K562 (cell line): ENCODE measurements at regions not wholly inside any gene's neighbourhood (a gene's known extent, or its start where the extent isn't known, plus 50 kb on each side); places are given as distances from the start of the nearest gene placed in this dataset.

Experiments used
- ATAC-seq: fragments of 200-7000 bp; cut with Tn5 transposase; 3 replicates; pipeline ENCODE4 v1.9.1; 2020; ENCODE audit warnings: moderate library complexity
- BruUV-seq: library from RNA; stranded (reverse); fragments of 400-500 nt; replicated peaks from 2 replicates; lab custom pipeline; 2021; lab: Mats Ljungman, UMichigan
- CTCF ChIA-PET: fragments of 300-600 bp; formaldehyde crosslinking; extraction: SDS; loops from one replicate; lab custom pipeline; 2021; ENCODE audit warnings: low intra/inter-chr PET ratio; lab: Yijun Ruan, JAX
- POLR2A ChIA-PET: fragments of 300-600, 350-650 bp; sonication (Branson Sonifier 250); formaldehyde crosslinking; extraction: SDS; loops from one replicate; lab custom pipeline; 2021; ENCODE audit warnings: antibody characterized with exemption, inconsistent platforms; lab: Yijun Ruan, JAX
- DNase-seq, 4 experiments: peaks; one replicate each; pipeline versions ENCODE4 v3.0.0 to v3.0.0-alpha.2; 2011 to 2018; ENCODE audit warnings: low spot score in 3 of 4, mixed read lengths in 3 of 4; ENCODE audit errors: extremely low read depth in 1 of 4
- FAIRE-seq: peaks from 2 replicates; lab custom pipeline; 2011; peaks lifted over from hg19 to GRCh38; lab: Jason Lieb, UNC
- H2AFZ ChIP-seq: 2 replicates; pipeline ENCODE4 v1.6.0; 2011; ENCODE audit warnings: low read depth, low read length, control low read depth, inconsistent platforms
- H3K27ac ChIP-seq: fragments of 200-600 bp; 3 replicates; pipeline ENCODE4 v1.8.0; 2011; ENCODE audit warnings: low read depth, mild to moderate bottlenecking, control low read depth, inconsistent platforms, low read length, moderate library complexity, mixed read lengths; ENCODE audit errors: extremely low read depth
- H3K27me3 ChIP-seq, 2 experiments: fragments of 300-600 bp in 1 of 2; 2 replicates in 1 of 2; 3 replicates in 1 of 2; pipeline versions ENCODE4 v1.6.0 to v1.8.0; 2011; ENCODE audit warnings: inconsistent platforms in 2 of 2, low read length in 2 of 2, mild to moderate bottlenecking in 1 of 2, mixed read lengths in 1 of 2, moderate library complexity in 1 of 2; ENCODE audit not compliant: control insufficient read depth in 2 of 2, insufficient read depth in 2 of 2
- H3K36me3 ChIP-seq: fragments of 300-600 bp; 3 replicates; pipeline ENCODE4 v1.8.0; 2011; ENCODE audit warnings: mild to moderate bottlenecking, low read length, inconsistent platforms; ENCODE audit not compliant: control insufficient read depth, insufficient read depth
- H3K4me1 ChIP-seq, 2 experiments: fragments of 200-600 bp in 1 of 2; replicated peaks in 1 of 2; 2 replicates in 1 of 2; 3 replicates in 1 of 2; pipeline versions ENCODE4 v1.5.1 to v1.8.0; 2011; ENCODE audit warnings: inconsistent platforms in 2 of 2, low read length in 2 of 2, mild to moderate bottlenecking in 1 of 2, mixed read lengths in 1 of 2, moderate library complexity in 1 of 2; ENCODE audit not compliant: control insufficient read depth in 2 of 2, insufficient read depth in 2 of 2
- H3K4me2 ChIP-seq: 2 replicates; pipeline ENCODE4 v1.6.1; 2011; ENCODE audit warnings: low read length, control low read depth, inconsistent platforms, mixed read lengths; ENCODE audit not compliant: insufficient read depth
- H3K4me3 ChIP-seq: fragments of 200-600 bp; sonication (generic), shearing (Covaris generic); 2 replicates; pipeline ENCODE4 v1.5.1; 2016; ENCODE audit warnings: control low read depth, inconsistent platforms
- H3K79me2 ChIP-seq: fragments of 200-600 bp; 3 replicates; pipeline ENCODE4 v1.8.0; 2011; ENCODE audit warnings: low read length, inconsistent platforms; ENCODE audit not compliant: control insufficient read depth, insufficient read depth
- H3K9ac ChIP-seq, 2 experiments: 2 replicates each; pipeline versions ENCODE4 v1.6.0 to v1.6.1; 2011; ENCODE audit warnings: low read depth in 2 of 2, low read length in 2 of 2, control low read depth in 1 of 2, inconsistent platforms in 1 of 2, mild to moderate bottlenecking in 1 of 2, mixed read lengths in 1 of 2; ENCODE audit not compliant: insufficient read depth in 1 of 2
- H3K9me1 ChIP-seq: one replicate; pipeline ENCODE4 v1.6.0; 2011; ENCODE audit warnings: inconsistent platforms, mild to moderate bottlenecking, low read length, moderate library complexity; ENCODE audit not compliant: control insufficient read depth, insufficient read depth
- H3K9me3 ChIP-seq: replicated peaks from 2 replicates; pipeline ENCODE4 v1.5.1; 2011; ENCODE audit warnings: low read depth, low read length, inconsistent platforms; ENCODE audit not compliant: control insufficient read depth, insufficient read depth
- H4K20me1 ChIP-seq: replicated peaks from 2 replicates; pipeline ENCODE4 v1.6.1; 2011; ENCODE audit warnings: low read length, inconsistent platforms, mixed read lengths; ENCODE audit not compliant: control insufficient read depth, insufficient read depth
- BCL6 ChIP-seq: fragments of 250-450 bp; sonication (Bioruptor Pico); IDR thresholded peaks from 2 replicates; pipeline ENCODE4 v1.4.0; 2020
- BMI1 ChIP-seq: fragments of 150-350 bp; IDR thresholded peaks from 2 replicates; pipeline ENCODE4 v1.6.1; 2014; ENCODE audit warnings: low read length
- CCAR2 ChIP-seq: fragments of 200-400 bp; formaldehyde crosslinking; IDR thresholded peaks from 2 replicates; pipeline ENCODE4 v1.6.1; 2017; ENCODE audit warnings: mild to moderate bottlenecking, low read depth, low read length
- FOXJ2 ChIP-seq: fragments of 200-800 bp; sonication (Bioruptor generic); IDR thresholded peaks from 2 replicates; pipeline ENCODE4 v1.6.1; 2016; ENCODE audit warnings: missing genetic modification characterization, missing compliant biosample characterization
- FOXK1 ChIP-seq: sonication (generic); formaldehyde crosslinking; IDR thresholded peaks from 2 replicates; pipeline ENCODE4 v1.8.0; 2022; ENCODE audit warnings: missing genetic modification reagents, mild to moderate bottlenecking, borderline replicate concordance
- KLF1 ChIP-seq: fragments of 450-650 bp; IDR thresholded peaks from 2 replicates; pipeline ENCODE4 v1.6.1; 2016; ENCODE audit warnings: missing genetic modification characterization, missing compliant biosample characterization
- MXD1 ChIP-seq: fragments of 250-450 bp; sonication (Bioruptor Pico); IDR thresholded peaks from 2 replicates; pipeline ENCODE4 v1.8.0; 2021; ENCODE audit warnings: borderline replicate concordance, mild to moderate bottlenecking, moderate library complexity; ENCODE audit not compliant: poor library complexity, severe bottlenecking
- NCOA6 ChIP-seq: fragments of 450-650 bp; IDR thresholded peaks from 2 replicates; pipeline ENCODE4 v1.6.1; 2017; ENCODE audit warnings: mild to moderate bottlenecking
- NCOR1 ChIP-seq: fragments of 450-650 bp; IDR thresholded peaks from 2 replicates; pipeline ENCODE4 v1.6.1; 2016; ENCODE audit warnings: mild to moderate bottlenecking, moderate library complexity
- NUFIP1 ChIP-seq: fragments of 450-650 bp; IDR thresholded peaks from 2 replicates; pipeline ENCODE4 v1.6.1; 2018; ENCODE audit not compliant: partially characterized antibody
- POLR3G ChIP-seq: IDR thresholded peaks from 2 replicates; pipeline ENCODE4 v1.6.1; 2011; ENCODE audit not compliant: insufficient read length, insufficient replicate concordance; ENCODE audit errors: extremely low read depth
- RFX5 ChIP-seq: IDR thresholded peaks from 2 replicates; pipeline ENCODE4 v1.6.1; 2011; ENCODE audit warnings: low read depth, mild to moderate bottlenecking, improper control_type of control experiment, low read length
- ZFP1 ChIP-seq: fragments of 450-650 bp; formaldehyde crosslinking; IDR thresholded peaks from 2 replicates; pipeline ENCODE4 v1.4.0; 2020; ENCODE audit warnings: mild to moderate bottlenecking, mixed read lengths
- ZNF354B ChIP-seq: fragments of 250-450 bp; sonication (Bioruptor Pico); IDR thresholded peaks from 2 replicates; pipeline ENCODE4 v1.4.0; 2020
- WGBS: fragments of 100-300 bp; shearing (Covaris generic); methylation state at CpG from one replicate; pipeline ENCODE4 v1.1.6; 2016; ENCODE audit warnings: low coverage, mixed read lengths; ENCODE audit not compliant: insufficient coverage; ENCODE audit errors: missing lambda C conversion rate; 5-methylcytosine and 5-hydroxymethylcytosine counted together
- in situ Hi-C: fragments of 300-500 bp; cut with MboI; formaldehyde crosslinking; loops from 4 replicates; pipeline ENCODE4 v1.15.0; 2018; ENCODE audit warnings: inconsistent platforms, mixed read lengths
- intact Hi-C: fragments of 100-400 bp; cut with micrococcal nuclease; formaldehyde crosslinking; loops from 2 replicates; pipeline ENCODE4 v1.14.2; 2022
- TF ChIP-seq, protein P1 (sequence below): sonication (generic); formaldehyde crosslinking; IDR thresholded peaks from 2 replicates; pipeline ENCODE4 v1.8.1; 2023; ENCODE audit warnings: mild to moderate bottlenecking, missing genetic modification reagents
- TF ChIP-seq, protein P2 (sequence below), 2 experiments: fragments of 200-800 bp in 1 of 2; sonication (Bioruptor generic) in 1 of 2; sonication (generic) in 1 of 2; formaldehyde crosslinking in 1 of 2; IDR thresholded peaks in 1 of 2; conservative IDR thresholded peaks in 1 of 2; 2 replicates each; pipeline versions ENCODE4 v1.5.0 to v1.6.1; 2016 to 2020; ENCODE audit warnings: missing compliant biosample characterization in 1 of 2, missing genetic modification characterization in 1 of 2, missing genetic modification reagents in 1 of 2

DNA sequence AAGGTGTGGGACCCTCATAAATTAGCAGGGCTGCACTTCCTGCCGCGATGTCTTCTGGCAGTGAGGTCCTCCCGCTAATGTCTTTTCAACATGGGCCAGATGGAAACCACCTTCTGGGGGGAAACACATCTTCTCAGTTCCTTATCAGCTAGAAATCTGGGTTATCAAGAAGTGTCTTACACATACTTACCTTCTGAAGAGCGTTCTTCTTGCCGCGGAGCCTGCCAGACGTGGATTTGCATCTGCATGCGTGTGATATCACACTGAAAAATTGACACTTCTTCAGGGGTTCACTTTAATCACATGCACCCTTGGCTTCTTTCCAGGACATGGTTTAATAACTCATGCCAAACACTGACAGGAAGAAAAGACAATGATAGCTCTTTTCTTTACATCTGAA is 163.5 kb upstream of the SOX11 start:
- in situ Hi-C loops: no loop called here

More for the DNA sequence above, 163.5 kb upstream of the SOX11 start:
- intact Hi-C loops: no loop called here
- FAIRE-seq: no peak
- DNase-seq: no peak
- Histone ChIP-seq H3K9me1 (no peaks in the 10 kb centered on the region), H3K4me1 (no peaks in the 10 kb centered on the region), H3K4me3 (no peak overlapping the region), H2AFZ (no peak overlapping the region), H4K20me1 (no peaks in the 10 kb centered on the region), H3K4me2 (no peak overlapping the region), H3K9ac (no peak overlapping the region), H3K36me3 (no peaks in the 10 kb centered on the region), H3K79me2 (no peaks in the 10 kb centered on the region), H3K27ac (no peak overlapping the region), H3K9me3 (no peaks in the 10 kb centered on the region), H3K27me3 (no peaks in the 10 kb centered on the region)
- TF ChIP-seq BCL6 (CRISPR knock-in tag) (no peak), FOXJ2 (tag) (no peak), ZFP1 (CRISPR knock-in tag) (no peak), NUFIP1 (no peak), FOXK1 (CRISPR knock-in tag) (no peak), BMI1 (no peak), NCOA6 (no peak), POLR3G (no peak), CCAR2 (no peak), ZNF354B (no peak), RFX5 (no peak), NCOR1 (no peak), MXD1 (CRISPR knock-in tag) (no peak), KLF1 (tag) (no peak)
- TF ChIP-seq, protein P1, sequence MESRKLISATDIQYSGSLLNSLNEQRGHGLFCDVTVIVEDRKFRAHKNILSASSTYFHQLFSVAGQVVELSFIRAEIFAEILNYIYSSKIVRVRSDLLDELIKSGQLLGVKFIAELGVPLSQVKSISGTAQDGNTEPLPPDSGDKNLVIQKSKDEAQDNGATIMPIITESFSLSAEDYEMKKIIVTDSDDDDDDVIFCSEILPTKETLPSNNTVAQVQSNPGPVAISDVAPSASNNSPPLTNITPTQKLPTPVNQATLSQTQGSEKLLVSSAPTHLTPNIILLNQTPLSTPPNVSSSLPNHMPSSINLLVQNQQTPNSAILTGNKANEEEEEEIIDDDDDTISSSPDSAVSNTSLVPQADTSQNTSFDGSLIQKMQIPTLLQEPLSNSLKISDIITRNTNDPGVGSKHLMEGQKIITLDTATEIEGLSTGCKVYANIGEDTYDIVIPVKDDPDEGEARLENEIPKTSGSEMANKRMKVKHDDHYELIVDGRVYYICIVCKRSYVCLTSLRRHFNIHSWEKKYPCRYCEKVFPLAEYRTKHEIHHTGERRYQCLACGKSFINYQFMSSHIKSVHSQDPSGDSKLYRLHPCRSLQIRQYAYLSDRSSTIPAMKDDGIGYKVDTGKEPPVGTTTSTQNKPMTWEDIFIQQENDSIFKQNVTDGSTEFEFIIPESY (CRISPR knock-in tag): no peak
- TF ChIP-seq, protein P2, sequence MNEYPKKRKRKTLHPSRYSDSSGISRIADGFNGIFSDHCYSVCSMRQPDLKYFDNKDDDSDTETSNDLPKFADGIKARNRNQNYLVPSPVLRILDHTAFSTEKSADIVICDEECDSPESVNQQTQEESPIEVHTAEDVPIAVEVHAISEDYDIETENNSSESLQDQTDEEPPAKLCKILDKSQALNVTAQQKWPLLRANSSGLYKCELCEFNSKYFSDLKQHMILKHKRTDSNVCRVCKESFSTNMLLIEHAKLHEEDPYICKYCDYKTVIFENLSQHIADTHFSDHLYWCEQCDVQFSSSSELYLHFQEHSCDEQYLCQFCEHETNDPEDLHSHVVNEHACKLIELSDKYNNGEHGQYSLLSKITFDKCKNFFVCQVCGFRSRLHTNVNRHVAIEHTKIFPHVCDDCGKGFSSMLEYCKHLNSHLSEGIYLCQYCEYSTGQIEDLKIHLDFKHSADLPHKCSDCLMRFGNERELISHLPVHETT (CRISPR knock-in tag; conservative IDR thresholded peaks at IDR 0.05 in 1 of 2, IDR thresholded peaks at IDR 0.05 in 1 of 2): no peak
- CTCF ChIA-PET: no interaction called here
- POLR2A ChIA-PET: no interaction called here
- BruUV-seq: no TSS peak
- 0% methylated on average over 8 of the region's 8 CpGs for WGBS
- ATAC-seq: no peak
